Ectodermal cell (in vitro differentiated cells): ENCODE measurements at regions not wholly inside any gene's neighbourhood (a gene's known extent, or its start where the extent isn't known, plus 50 kb on each side); places are given as distances from the start of the nearest gene placed in this dataset.

Experiments used
- H3K27ac ChIP-seq: 2 replicates; pipeline ENCODE4 v1.7.0; 2013; ENCODE audit warnings: mild to moderate bottlenecking, low read depth, low read length; ENCODE audit not compliant: insufficient read depth, poor library complexity, severe bottlenecking
- H3K27me3 ChIP-seq: 2 replicates; pipeline ENCODE4 v1.7.0; 2013; ENCODE audit warnings: mild to moderate bottlenecking, low read length; ENCODE audit not compliant: insufficient read depth, control insufficient read depth, poor library complexity, severe bottlenecking
- H3K36me3 ChIP-seq: one replicate; pipeline ENCODE4 v1.7.0; 2013; ENCODE audit warnings: low read length; ENCODE audit not compliant: control insufficient read depth, insufficient read depth
- H3K4me1 ChIP-seq: one replicate; pipeline ENCODE4 v1.7.0; 2013; ENCODE audit warnings: low read length; ENCODE audit not compliant: control insufficient read depth, insufficient read depth
- H3K4me3 ChIP-seq: 2 replicates; pipeline ENCODE4 v1.7.0; 2013; ENCODE audit warnings: low read depth, low read length, control low read depth; ENCODE audit not compliant: insufficient read depth
- H3K9me3 ChIP-seq: 2 replicates; pipeline ENCODE4 v1.7.0; 2013; ENCODE audit warnings: mild to moderate bottlenecking, low read length, moderate library complexity; ENCODE audit not compliant: control insufficient read depth
- WGBS, 2 experiments: methylation state at CpG; one replicate each; pipeline ENCODE4 v1.1.7; 2013; ENCODE audit warnings: missing lambda C conversion rate in 2 of 2; 5-methylcytosine and 5-hydroxymethylcytosine counted together

- Histone ChIP-seq H3K27ac (no peak overlapping the region), H3K27me3 (no peaks in the 10 kb centered on the region), H3K4me3 (no peak overlapping the region), H3K4me1 (no peaks in the 10 kb centered on the region), H3K9me3 (no peaks in the 10 kb centered on the region), H3K36me3 (no peaks in the 10 kb centered on the region)
- WGBS, 2 experiments = 76 to 90% methylated on average over 1 of the region's 1 CpG
Measured at GRCh38 chr10:30680908-30681307, 51.4 kb upstream of the LYZL2 start.
